ENCODE measurements at regions not wholly inside any gene's neighbourhood (a gene's known extent, or its start where the extent isn't known, plus 50 kb on each side); places are given as distances from the start of the nearest gene placed in this dataset.

GRCh38 chr3:147574621-147575020, 165.5 kb downstream of the ZIC1 start:
- TF ChIP-seq EP300 (IDR thresholded peaks at IDR 0.05; ENCODE audit: borderline replicate concordance) (no peak), REST (IDR thresholded peaks at IDR 0.05; ENCODE audit: low read depth) (no peak), ZBTB7A (IDR thresholded peaks at IDR 0.05; ENCODE audit: low read depth) (no peak), MAX (IDR thresholded peaks at IDR 0.05) (no peak), NFIC (IDR thresholded peaks at IDR 0.05) (no peak), TAF1 (IDR thresholded peaks at IDR 0.05; ENCODE audit: low read depth) (no peak), YY1 (IDR thresholded peaks at IDR 0.05; ENCODE audit: low read depth) (no peak), FOXM1 (IDR thresholded peaks at IDR 0.05; ENCODE audit: borderline replicate concordance, low read depth) (no peak), TCF12 (IDR thresholded peaks at IDR 0.05; ENCODE audit: low read depth) (no peak), RAD21 (IDR thresholded peaks at IDR 0.05; ENCODE audit: low read depth) (no peak), USF1 (IDR thresholded peaks at IDR 0.05) (no peak), TEAD4 (IDR thresholded peaks at IDR 0.05) (no peak), EGR1 (IDR thresholded peaks at IDR 0.05) (no peak), CEBPB (IDR thresholded peaks at IDR 0.05) (no peak), CREB1 (IDR thresholded peaks at IDR 0.05; ENCODE audit: low read depth) (no peak)

- no peak for TF ChIP-seq MAX (IDR thresholded peaks at IDR 0.05)
Measured at GRCh38 chr3:147575391-147575790, 166.2 kb downstream of the ZIC1 start.

- TF ChIP-seq TEAD4 (IDR thresholded peaks at IDR 0.05): no peak
- TF ChIP-seq ZBTB7A (IDR thresholded peaks at IDR 0.05; ENCODE audit: low read depth): no peak
- TF ChIP-seq FOXM1 (IDR thresholded peaks at IDR 0.05; ENCODE audit: borderline replicate concordance, low read depth): no peak
- no peak for TF ChIP-seq TCF12 (IDR thresholded peaks at IDR 0.05; ENCODE audit: low read depth)
- TF ChIP-seq MAX (IDR thresholded peaks at IDR 0.05): no peak
- no peak for TF ChIP-seq NFIC (IDR thresholded peaks at IDR 0.05)
- no peak for TF ChIP-seq CREB1 (IDR thresholded peaks at IDR 0.05; ENCODE audit: low read depth)
- TF ChIP-seq REST (IDR thresholded peaks at IDR 0.05; ENCODE audit: low read depth): no peak
- TF ChIP-seq EGR1 (IDR thresholded peaks at IDR 0.05): no peak
- TF ChIP-seq TAF1 (IDR thresholded peaks at IDR 0.05; ENCODE audit: low read depth): no peak
- TF ChIP-seq USF1 (IDR thresholded peaks at IDR 0.05): no peak
- no peak for TF ChIP-seq CEBPB (IDR thresholded peaks at IDR 0.05)
- TF ChIP-seq YY1 (IDR thresholded peaks at IDR 0.05; ENCODE audit: low read depth): no peak
- no peak for TF ChIP-seq RAD21 (IDR thresholded peaks at IDR 0.05; ENCODE audit: low read depth)
- TF ChIP-seq EP300 (IDR thresholded peaks at IDR 0.05; ENCODE audit: borderline replicate concordance): no peak
Measured at GRCh38 chr3:147582642-147583041, 173.5 kb downstream of the ZIC1 start.

- no peak for TF ChIP-seq EP300 (IDR thresholded peaks at IDR 0.05; ENCODE audit: borderline replicate concordance)
- no peak for TF ChIP-seq EGR1 (IDR thresholded peaks at IDR 0.05)
- TF ChIP-seq RAD21 (IDR thresholded peaks at IDR 0.05; ENCODE audit: low read depth): no peak
- no peak for TF ChIP-seq ZBTB7A (IDR thresholded peaks at IDR 0.05; ENCODE audit: low read depth)
- TF ChIP-seq TCF12 (IDR thresholded peaks at IDR 0.05; ENCODE audit: low read depth): no peak
- no peak for TF ChIP-seq CEBPB (IDR thresholded peaks at IDR 0.05)
- TF ChIP-seq USF1 (IDR thresholded peaks at IDR 0.05): no peak
- no peak for TF ChIP-seq CREB1 (IDR thresholded peaks at IDR 0.05; ENCODE audit: low read depth)
- TF ChIP-seq REST (IDR thresholded peaks at IDR 0.05; ENCODE audit: low read depth): no peak
- TF ChIP-seq FOXM1 (IDR thresholded peaks at IDR 0.05; ENCODE audit: borderline replicate concordance, low read depth): no peak
- no peak for TF ChIP-seq TEAD4 (IDR thresholded peaks at IDR 0.05)
- no peak for TF ChIP-seq MAX (IDR thresholded peaks at IDR 0.05)
Measured at GRCh38 chr3:147589016-147589415, 179.9 kb downstream of the ZIC1 start.
